ENCODE measurements at regions not wholly inside any gene's neighbourhood (a gene's known extent, or its start where the extent isn't known, plus 50 kb on each side); places are given as distances from the start of the nearest gene placed in this dataset.

- no peaks in the 10 kb centered on the region for H3K79me2 ChIP-seq (ENCODE audit: insufficient read depth, low read length)
- Mint-ChIP-seq H3K27me3 (ENCODE audit: low read depth, unreplicated experiment) (peaks cover 9% of the 10 kb centered on the region), H3K36me3 (ENCODE audit: low read depth, unreplicated experiment) (no peaks in the 10 kb centered on the region), H3K27ac (ENCODE audit: unreplicated experiment) (no peak overlapping the region), H3K4me3 (ENCODE audit: unreplicated experiment) (no peak overlapping the region), H3K4me1 (ENCODE audit: low read depth, unreplicated experiment) (no peaks in the 10 kb centered on the region), H3K9me3 (ENCODE audit: unreplicated experiment) (peaks cover 20% of the 10 kb centered on the region)
- no peak overlapping the region for H3K4me3 ChIP-seq (ENCODE audit: insufficient read depth, low read depth, low read length)
- H3K9me3 ChIP-seq (ENCODE audit: insufficient read depth, low read depth, low read length) = no peaks in the 10 kb centered on the region
- H3K27ac ChIP-seq (ENCODE audit: low read depth, low read length) = no peak overlapping the region
- no peak for DNase-seq (ENCODE audit: low read depth)
- H2AFZ ChIP-seq (ENCODE audit: low read depth, low read length) = no peak overlapping the region
- H3K9ac ChIP-seq (ENCODE audit: low read length) = no peak overlapping the region
- no peaks in the 10 kb centered on the region for H3K36me3 ChIP-seq (ENCODE audit: insufficient read depth, low read length)
- no peak for TF ChIP-seq CTCF (IDR thresholded peaks at IDR 0.05; ENCODE audit: insufficient read depth, low read depth, low read length)
- no peak for TF ChIP-seq EZH2 (IDR thresholded peaks at IDR 0.05; ENCODE audit: insufficient read depth, low read length)
- H3K4me2 ChIP-seq (ENCODE audit: low read length) = no peak overlapping the region
- H3K4me1 ChIP-seq (ENCODE audit: insufficient read depth, low read length) = no peaks in the 10 kb centered on the region
- no peaks in the 10 kb centered on the region for H4K20me1 ChIP-seq (ENCODE audit: insufficient read depth, low read length)
- no peak for FAIRE-seq
- H3K27me3 ChIP-seq (ENCODE audit: insufficient read depth, low read length) = peaks cover 8% of the 10 kb centered on the region
These were observed 72.2 kb downstream of the SERINC2 start for GRCh38 chr1:31485166-31485565.

GRCh38 chr1:31487143-31487542 lies 74.1 kb downstream of the SERINC2 start:
- H3K27ac Mint-ChIP-seq (ENCODE audit: unreplicated experiment) = no peak overlapping the region
- no peak overlapping the region for H3K4me3 Mint-ChIP-seq (ENCODE audit: unreplicated experiment)
- Histone ChIP-seq H3K4me1 (ENCODE audit: insufficient read depth, low read length) (no peaks in the 10 kb centered on the region), H3K27me3 (ENCODE audit: insufficient read depth, low read length) (peaks cover 23% of the 10 kb centered on the region), H3K36me3 (ENCODE audit: insufficient read depth, low read length) (no peaks in the 10 kb centered on the region), H3K9me3 (ENCODE audit: insufficient read depth, low read depth, low read length) (no peaks in the 10 kb centered on the region), H2AFZ (ENCODE audit: low read depth, low read length) (no peak overlapping the region), H3K27ac (ENCODE audit: low read depth, low read length) (no peak overlapping the region), H3K79me2 (ENCODE audit: insufficient read depth, low read length) (no peaks in the 10 kb centered on the region), H3K4me2 (ENCODE audit: low read length) (no peak overlapping the region), H3K9ac (ENCODE audit: low read length) (no peak overlapping the region), H3K4me3 (ENCODE audit: insufficient read depth, low read depth, low read length) (no peak overlapping the region), H4K20me1 (ENCODE audit: insufficient read depth, low read length) (no peaks in the 10 kb centered on the region)
- FAIRE-seq = no peak
- peaks cover 18% of the 10 kb centered on the region for H3K27me3 Mint-ChIP-seq (ENCODE audit: low read depth, unreplicated experiment)
- no peak for DNase-seq (ENCODE audit: low read depth)
- H3K36me3 Mint-ChIP-seq (ENCODE audit: low read depth, unreplicated experiment) = peaks cover 3% of the 10 kb centered on the region
- H3K9me3 Mint-ChIP-seq (ENCODE audit: unreplicated experiment) = peaks cover 15% of the 10 kb centered on the region
- no peak for TF ChIP-seq CTCF (IDR thresholded peaks at IDR 0.05; ENCODE audit: insufficient read depth, low read depth, low read length)
- TF ChIP-seq EZH2 (IDR thresholded peaks at IDR 0.05; ENCODE audit: insufficient read depth, low read length) = no peak
- no peaks in the 10 kb centered on the region for H3K4me1 Mint-ChIP-seq (ENCODE audit: low read depth, unreplicated experiment)

GRCh38 chr1:31487721-31488293 lies 74.8 kb downstream of the SERINC2 start:
- Histone ChIP-seq H3K36me3 (ENCODE audit: insufficient read depth, low read length) (no peaks in the 10 kb centered on the region), H3K9me3 (ENCODE audit: insufficient read depth, low read depth, low read length) (no peaks in the 10 kb centered on the region), H4K20me1 (ENCODE audit: insufficient read depth, low read length) (no peaks in the 10 kb centered on the region), H3K27ac (ENCODE audit: low read depth, low read length) (no peak overlapping the region), H2AFZ (ENCODE audit: low read depth, low read length) (no peak overlapping the region), H3K4me1 (ENCODE audit: insufficient read depth, low read length) (no peaks in the 10 kb centered on the region), H3K4me3 (ENCODE audit: insufficient read depth, low read depth, low read length) (no peak overlapping the region), H3K9ac (ENCODE audit: low read length) (no peak overlapping the region), H3K27me3 (ENCODE audit: insufficient read depth, low read length) (peaks cover 25% of the 10 kb centered on the region), H3K79me2 (ENCODE audit: insufficient read depth, low read length) (no peaks in the 10 kb centered on the region), H3K4me2 (ENCODE audit: low read length) (no peak overlapping the region)
- Mint-ChIP-seq H3K4me1 (ENCODE audit: low read depth, unreplicated experiment) (no peaks in the 10 kb centered on the region), H3K9me3 (ENCODE audit: unreplicated experiment) (peaks cover 15% of the 10 kb centered on the region), H3K27ac (ENCODE audit: unreplicated experiment) (no peak overlapping the region), H3K4me3 (ENCODE audit: unreplicated experiment) (no peak overlapping the region), H3K27me3 (ENCODE audit: low read depth, unreplicated experiment) (peaks cover 22% of the 10 kb centered on the region), H3K36me3 (ENCODE audit: low read depth, unreplicated experiment) (peaks cover 3% of the 10 kb centered on the region)
- FAIRE-seq = no peak
- DNase-seq (ENCODE audit: low read depth) = no peak
- TF ChIP-seq EZH2 (IDR thresholded peaks at IDR 0.05; ENCODE audit: insufficient read depth, low read length) (no peak), CTCF (IDR thresholded peaks at IDR 0.05; ENCODE audit: insufficient read depth, low read depth, low read length) (no peak)
